ENCODE measurements at regions not wholly inside any gene's neighbourhood (a gene's known extent, or its start where the extent isn't known, plus 50 kb on each side); places are given as distances from the start of the nearest gene placed in this dataset.

DNA sequence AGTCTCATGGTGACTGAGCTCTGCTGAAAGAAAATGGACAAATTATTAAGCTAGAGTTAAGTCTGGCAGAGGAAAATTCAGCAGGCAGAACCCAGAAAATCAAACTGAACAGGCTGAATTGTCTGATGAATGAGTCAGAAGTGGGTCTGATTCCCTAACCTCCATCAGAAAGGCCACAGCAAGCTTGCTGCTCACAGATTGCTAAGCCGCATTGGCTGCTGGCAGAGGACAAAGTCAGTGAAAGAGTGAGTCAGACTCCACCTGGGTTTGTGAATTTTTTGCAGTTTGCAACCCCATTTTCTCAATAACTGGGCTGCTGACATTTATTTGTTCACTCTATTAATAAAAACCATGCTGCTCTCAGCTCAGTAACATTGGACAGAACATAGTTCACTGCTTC lies 191.3 kb downstream of the EPM2A start:
- DNase-seq = no peak
- Histone ChIP-seq H3K4me3 (ENCODE audit: insufficient read depth, low read depth, low read length, poor library complexity, severe bottlenecking) (no peak overlapping the region), H3K27ac (ENCODE audit: insufficient read depth, low read length, poor library complexity, severe bottlenecking) (no peak overlapping the region), H3K27me3 (replicated peaks; ENCODE audit: control insufficient read depth, insufficient read depth, low read length, poor library complexity, severe bottlenecking) (no peaks in the 10 kb centered on the region), H3K36me3 (ENCODE audit: control insufficient read depth, insufficient read depth, low read length) (no peaks in the 10 kb centered on the region), H3K4me1 (ENCODE audit: control insufficient read depth, insufficient read depth, low read length, poor library complexity, severe bottlenecking) (no peaks in the 10 kb centered on the region), H3K9me3 (ENCODE audit: control insufficient read depth, low read length) (no peaks in the 10 kb centered on the region)

DNA sequence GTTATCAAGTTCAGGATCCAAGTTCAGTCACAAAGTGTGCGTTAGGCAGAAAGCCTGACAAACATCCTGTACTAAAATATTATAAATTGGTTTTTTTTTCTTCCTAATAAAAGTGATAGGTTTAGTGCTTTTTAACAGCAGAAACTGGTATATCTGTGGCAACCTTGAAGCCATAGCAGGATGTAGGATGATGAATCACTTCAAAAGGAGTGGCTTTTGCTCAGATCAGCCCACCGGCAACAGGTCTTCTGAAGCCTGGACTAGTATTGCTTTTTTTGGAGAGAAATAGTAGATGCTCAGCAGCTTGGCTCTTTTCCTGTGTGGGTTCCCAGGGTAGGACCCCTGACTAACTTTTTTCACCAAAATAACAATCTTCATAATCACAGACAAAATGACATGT lies 190.8 kb downstream of the EPM2A start:
- DNase-seq = no peak
- H3K4me1 ChIP-seq (ENCODE audit: control insufficient read depth, insufficient read depth, low read length, poor library complexity, severe bottlenecking) = no peaks in the 10 kb centered on the region
- H3K36me3 ChIP-seq (ENCODE audit: control insufficient read depth, insufficient read depth, low read length) = no peaks in the 10 kb centered on the region
- H3K4me3 ChIP-seq (ENCODE audit: insufficient read depth, low read depth, low read length, poor library complexity, severe bottlenecking) = no peak overlapping the region
- H3K27me3 ChIP-seq (replicated peaks; ENCODE audit: control insufficient read depth, insufficient read depth, low read length, poor library complexity, severe bottlenecking) = no peaks in the 10 kb centered on the region
- no peaks in the 10 kb centered on the region for H3K9me3 ChIP-seq (ENCODE audit: control insufficient read depth, low read length)
- H3K27ac ChIP-seq (ENCODE audit: insufficient read depth, low read length, poor library complexity, severe bottlenecking) = no peak overlapping the region

DNA sequence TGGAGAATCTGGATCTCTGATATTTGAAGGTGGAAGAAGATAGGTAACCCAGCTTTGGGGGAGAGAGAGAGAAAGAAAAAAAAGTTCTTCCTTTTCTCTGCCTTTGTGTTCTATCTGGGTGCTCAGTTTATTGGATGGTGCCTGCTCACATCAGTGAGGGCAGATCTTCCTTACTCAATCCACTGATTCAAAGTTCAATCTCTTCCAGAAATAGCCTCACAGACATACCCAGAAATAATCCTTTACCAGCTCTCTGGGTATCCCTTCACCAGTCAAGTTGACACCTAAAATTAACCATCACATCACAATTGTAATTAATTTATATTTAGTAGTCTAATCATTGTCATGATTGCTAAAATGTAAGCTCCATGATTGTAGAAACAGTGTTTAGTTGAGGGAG lies 189.1 kb downstream of the EPM2A start:
- no peak for DNase-seq
- Histone ChIP-seq H3K27me3 (replicated peaks; ENCODE audit: control insufficient read depth, insufficient read depth, low read length, poor library complexity, severe bottlenecking) (no peaks in the 10 kb centered on the region), H3K4me3 (ENCODE audit: insufficient read depth, low read depth, low read length, poor library complexity, severe bottlenecking) (no peak overlapping the region), H3K9me3 (ENCODE audit: control insufficient read depth, low read length) (no peaks in the 10 kb centered on the region), H3K27ac (ENCODE audit: insufficient read depth, low read length, poor library complexity, severe bottlenecking) (no peak overlapping the region), H3K4me1 (ENCODE audit: control insufficient read depth, insufficient read depth, low read length, poor library complexity, severe bottlenecking) (no peaks in the 10 kb centered on the region), H3K36me3 (ENCODE audit: control insufficient read depth, insufficient read depth, low read length) (no peaks in the 10 kb centered on the region)

DNA sequence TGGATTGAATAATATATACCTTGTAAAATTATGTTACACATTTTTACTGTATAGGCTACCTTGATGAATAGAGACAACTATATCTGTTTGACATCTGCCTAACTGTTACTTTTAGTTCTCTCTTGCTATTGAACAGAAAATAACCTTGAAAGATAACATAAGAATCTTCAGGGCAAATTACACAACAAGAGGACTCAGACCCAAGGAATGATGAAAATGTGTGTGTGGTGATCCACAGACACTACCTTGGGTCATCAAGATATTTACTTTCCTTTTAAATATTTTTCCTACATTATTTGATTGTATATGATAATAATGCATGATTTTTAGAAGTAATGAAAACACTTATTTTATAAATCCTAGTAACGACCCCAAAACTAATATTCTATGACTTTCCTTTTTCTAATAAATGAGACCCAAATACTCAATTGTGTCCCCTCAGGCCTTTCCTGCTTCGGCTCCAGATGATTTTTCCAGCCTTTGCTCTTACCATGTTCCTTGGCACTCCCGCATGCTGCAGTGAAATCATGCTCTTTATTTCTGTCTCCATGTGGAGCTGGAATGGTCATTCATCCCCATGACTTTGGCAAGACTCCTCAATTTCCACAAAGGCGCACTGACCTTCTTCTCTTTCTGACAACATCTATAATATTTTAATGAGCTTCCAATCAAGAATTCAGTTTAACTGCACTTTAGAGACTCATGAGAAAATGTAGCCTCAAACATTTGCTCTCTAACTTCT lies 187.6 kb downstream of the EPM2A start:
- no peak overlapping the region for H3K27ac ChIP-seq (ENCODE audit: insufficient read depth, low read length, poor library complexity, severe bottlenecking)
- no peaks in the 10 kb centered on the region for H3K36me3 ChIP-seq (ENCODE audit: control insufficient read depth, insufficient read depth, low read length)
- DNase-seq = no peak
- no peak overlapping the region for H3K4me3 ChIP-seq (ENCODE audit: insufficient read depth, low read depth, low read length, poor library complexity, severe bottlenecking)
- no peaks in the 10 kb centered on the region for H3K27me3 ChIP-seq (replicated peaks; ENCODE audit: control insufficient read depth, insufficient read depth, low read length, poor library complexity, severe bottlenecking)
- no peaks in the 10 kb centered on the region for H3K9me3 ChIP-seq (ENCODE audit: control insufficient read depth, low read length)
- H3K4me1 ChIP-seq (ENCODE audit: control insufficient read depth, insufficient read depth, low read length, poor library complexity, severe bottlenecking) = no peaks in the 10 kb centered on the region

DNA sequence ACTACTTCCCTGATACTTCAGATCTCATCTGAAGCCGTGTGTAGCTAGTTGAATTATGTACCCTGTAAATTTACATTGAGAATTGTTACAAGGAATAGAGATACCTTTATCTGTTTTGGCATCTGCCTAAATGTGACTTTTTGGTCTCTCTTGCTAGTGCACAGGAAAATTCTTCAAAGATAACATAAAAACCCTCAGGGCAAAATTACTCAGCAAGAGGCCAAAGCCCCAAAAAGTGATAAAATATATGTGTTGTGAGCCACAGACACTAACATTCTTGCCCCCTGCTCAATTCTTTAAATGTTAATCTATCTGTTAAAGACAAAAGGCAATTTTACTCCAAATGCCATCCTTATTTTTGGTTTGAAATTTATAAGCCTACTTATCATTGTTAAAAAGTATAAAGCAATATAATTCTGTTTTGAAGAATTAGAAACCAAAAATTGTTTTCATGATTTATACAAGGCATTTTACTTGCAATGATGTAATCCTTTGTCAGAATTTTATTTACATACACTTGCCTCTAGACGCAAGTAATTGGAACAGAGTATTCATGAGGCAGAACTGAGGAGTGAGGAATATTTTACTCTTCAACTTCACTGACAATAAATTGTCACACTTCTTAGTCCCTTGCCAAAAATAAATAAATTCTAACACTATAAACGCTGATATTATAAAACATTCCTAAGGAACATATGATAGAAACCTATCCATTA lies 186.2 kb downstream of the EPM2A start:
- Histone ChIP-seq H3K9me3 (ENCODE audit: control insufficient read depth, low read length) (no peaks in the 10 kb centered on the region), H3K36me3 (ENCODE audit: control insufficient read depth, insufficient read depth, low read length) (no peaks in the 10 kb centered on the region), H3K4me1 (ENCODE audit: control insufficient read depth, insufficient read depth, low read length, poor library complexity, severe bottlenecking) (no peaks in the 10 kb centered on the region), H3K27ac (ENCODE audit: insufficient read depth, low read length, poor library complexity, severe bottlenecking) (no peak overlapping the region), H3K27me3 (replicated peaks; ENCODE audit: control insufficient read depth, insufficient read depth, low read length, poor library complexity, severe bottlenecking) (no peaks in the 10 kb centered on the region), H3K4me3 (ENCODE audit: insufficient read depth, low read depth, low read length, poor library complexity, severe bottlenecking) (no peak overlapping the region)
- no peak for DNase-seq

DNA sequence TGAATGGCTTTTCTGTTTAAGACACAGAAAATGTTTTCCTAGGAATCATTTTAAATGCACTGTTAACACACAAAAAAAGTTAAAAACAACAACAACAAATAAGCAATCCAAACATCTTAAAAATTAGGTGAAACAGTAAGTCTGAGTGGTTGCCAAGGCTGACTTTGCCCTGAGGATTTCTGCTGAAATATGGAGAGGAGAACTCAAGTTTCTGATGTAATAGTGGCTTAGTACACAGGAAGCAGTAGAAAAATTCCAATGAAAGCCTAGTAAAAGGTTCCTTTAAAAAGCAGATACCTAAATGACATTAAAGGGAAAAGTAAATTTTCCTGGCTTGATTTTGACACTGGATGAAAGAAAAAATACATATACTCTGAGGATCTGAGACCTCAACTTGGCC lies 184.2 kb downstream of the EPM2A start:
- Histone ChIP-seq H3K36me3 (ENCODE audit: control insufficient read depth, insufficient read depth, low read length) (no peaks in the 10 kb centered on the region), H3K4me1 (ENCODE audit: control insufficient read depth, insufficient read depth, low read length, poor library complexity, severe bottlenecking) (no peaks in the 10 kb centered on the region), H3K9me3 (ENCODE audit: control insufficient read depth, low read length) (no peaks in the 10 kb centered on the region), H3K27me3 (replicated peaks; ENCODE audit: control insufficient read depth, insufficient read depth, low read length, poor library complexity, severe bottlenecking) (no peaks in the 10 kb centered on the region), H3K4me3 (ENCODE audit: insufficient read depth, low read depth, low read length, poor library complexity, severe bottlenecking) (no peak overlapping the region), H3K27ac (ENCODE audit: insufficient read depth, low read length, poor library complexity, severe bottlenecking) (no peak overlapping the region)
- DNase-seq = no peak

DNA sequence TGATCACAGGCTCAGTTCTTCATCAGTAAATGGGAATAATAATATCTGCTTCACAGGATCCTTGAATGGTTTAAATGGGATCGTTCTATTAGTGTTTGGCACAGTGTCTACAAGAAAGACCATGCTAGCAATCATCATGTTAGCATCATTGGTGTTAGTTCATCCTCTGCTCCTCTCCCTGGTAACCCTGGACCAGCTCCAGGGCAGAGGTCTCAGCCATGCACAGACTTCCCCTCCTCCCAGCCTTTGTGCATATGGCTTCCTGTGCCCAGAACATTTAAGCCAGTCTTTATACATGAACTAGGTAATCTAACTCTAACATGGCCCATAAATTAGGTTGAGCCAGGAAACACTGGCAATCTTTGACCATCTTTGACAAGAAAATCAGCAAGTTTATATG lies 180.2 kb downstream of the EPM2A start:
- no peak overlapping the region for H3K4me3 ChIP-seq (ENCODE audit: insufficient read depth, low read depth, low read length, poor library complexity, severe bottlenecking)
- H3K9me3 ChIP-seq (ENCODE audit: control insufficient read depth, low read length) = no peaks in the 10 kb centered on the region
- no peaks in the 10 kb centered on the region for H3K36me3 ChIP-seq (ENCODE audit: control insufficient read depth, insufficient read depth, low read length)
- DNase-seq = no peak
- no peak overlapping the region for H3K27ac ChIP-seq (ENCODE audit: insufficient read depth, low read length, poor library complexity, severe bottlenecking)
- H3K4me1 ChIP-seq (ENCODE audit: control insufficient read depth, insufficient read depth, low read length, poor library complexity, severe bottlenecking) = no peaks in the 10 kb centered on the region
- H3K27me3 ChIP-seq (replicated peaks; ENCODE audit: control insufficient read depth, insufficient read depth, low read length, poor library complexity, severe bottlenecking) = no peaks in the 10 kb centered on the region

DNA sequence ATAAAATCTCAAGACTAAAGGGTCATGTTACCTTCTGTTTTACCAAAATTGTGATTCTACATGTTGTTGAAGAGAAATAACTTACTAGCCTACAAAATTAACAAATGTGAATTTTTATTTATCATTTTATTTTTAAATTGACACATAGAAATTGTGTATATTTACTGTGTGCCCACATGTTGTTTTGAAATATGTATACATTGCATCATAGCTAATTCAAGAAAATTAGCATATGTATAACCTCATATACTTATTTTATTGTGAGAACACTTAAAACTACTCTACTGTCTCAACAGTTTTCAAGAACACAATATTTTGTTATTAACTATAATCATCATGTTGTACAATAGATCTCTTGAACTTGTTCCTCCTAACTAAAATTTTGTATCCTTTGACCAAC lies 177.8 kb downstream of the EPM2A start:
- no peak overlapping the region for H3K27ac ChIP-seq (ENCODE audit: insufficient read depth, low read length, poor library complexity, severe bottlenecking)
- H3K36me3 ChIP-seq (ENCODE audit: control insufficient read depth, insufficient read depth, low read length) = no peaks in the 10 kb centered on the region
- no peaks in the 10 kb centered on the region for H3K9me3 ChIP-seq (ENCODE audit: control insufficient read depth, low read length)

DNA sequence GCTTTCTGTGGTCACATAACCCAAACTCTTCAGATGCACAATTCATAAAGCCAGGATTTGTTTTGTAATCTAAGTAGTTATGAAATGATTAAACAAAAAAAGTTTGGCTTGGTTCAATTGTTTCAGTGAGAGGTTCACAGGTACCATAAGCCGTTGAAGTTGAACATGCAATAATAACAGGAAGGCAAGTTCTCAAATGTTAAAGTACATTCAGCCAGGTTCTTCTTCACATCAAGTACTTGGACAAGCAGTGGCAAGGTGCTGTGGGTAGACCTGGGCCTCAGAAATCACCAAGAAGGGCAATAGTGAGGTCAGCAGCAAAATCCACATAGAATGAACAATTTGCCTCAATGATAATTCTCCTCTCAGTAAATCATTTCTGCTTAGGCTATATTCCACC lies 175.5 kb downstream of the EPM2A start:
- Histone ChIP-seq H3K4me1 (ENCODE audit: control insufficient read depth, insufficient read depth, low read length, poor library complexity, severe bottlenecking) (no peaks in the 10 kb centered on the region), H3K4me3 (ENCODE audit: insufficient read depth, low read depth, low read length, poor library complexity, severe bottlenecking) (no peak overlapping the region), H3K27ac (ENCODE audit: insufficient read depth, low read length, poor library complexity, severe bottlenecking) (no peak overlapping the region), H3K27me3 (replicated peaks; ENCODE audit: control insufficient read depth, insufficient read depth, low read length, poor library complexity, severe bottlenecking) (no peaks in the 10 kb centered on the region), H3K9me3 (ENCODE audit: control insufficient read depth, low read length) (no peaks in the 10 kb centered on the region), H3K36me3 (ENCODE audit: control insufficient read depth, insufficient read depth, low read length) (no peaks in the 10 kb centered on the region)
- DNase-seq = no peak

More for the DNA sequence above, 177.8 kb downstream of the EPM2A start:
- Histone ChIP-seq H3K4me1 (ENCODE audit: control insufficient read depth, insufficient read depth, low read length, poor library complexity, severe bottlenecking) (no peaks in the 10 kb centered on the region), H3K27me3 (replicated peaks; ENCODE audit: control insufficient read depth, insufficient read depth, low read length, poor library complexity, severe bottlenecking) (no peaks in the 10 kb centered on the region), H3K4me3 (ENCODE audit: insufficient read depth, low read depth, low read length, poor library complexity, severe bottlenecking) (no peak overlapping the region)
- DNase-seq = no peak

Data from effector memory CD4-positive, alpha-beta T cell (primary cell).